HG02981 (cell line): ENCODE measurements at regions not wholly inside any gene's neighbourhood (a gene's known extent, or its start where the extent isn't known, plus 50 kb on each side); places are given as distances from the start of the nearest gene placed in this dataset.
"Not testable (repeated sequence)": the region's sequence is repeated elsewhere in the genome, so short reads cannot be mapped to it uniquely, and the experiment has no call there.

ENCODE experiments used
- ATAC-seq: cut with Tn5 transposase; IDR thresholded peaks from one replicate; pipeline ENCODE4 v1.9.1; 2021; ENCODE audit warnings: mild to moderate bottlenecking, moderate library complexity; ENCODE audit not compliant: unreplicated experiment

GRCh38 chr16:31734265-31734664 is 139.3 kb upstream of the ZNF267 start:
- ATAC-seq = no peak

- not testable (repeated sequence) for ATAC-seq
Measured at GRCh38 chr16:31745098-31745497, 128.5 kb upstream of the ZNF267 start.

GRCh38 chr16:31745900-31746299 is 127.7 kb upstream of the ZNF267 start:
- no peak for ATAC-seq

- ATAC-seq = no peak
Measured at GRCh38 chr16:31754998-31755615, 118.5 kb upstream of the ZNF267 start.

- ATAC-seq = no peak
Measured at GRCh38 chr16:31764103-31764502, 109.5 kb upstream of the ZNF267 start.

GRCh38 chr16:31767267-31767666 is 106.3 kb upstream of the ZNF267 start:
- ATAC-seq = no peak

- ATAC-seq = no peak
Measured at GRCh38 chr16:31780342-31780741, 93.3 kb upstream of the ZNF267 start.

- ATAC-seq = no peak
Measured at GRCh38 chr16:31785126-31785525, 88.5 kb upstream of the ZNF267 start.

- no peak for ATAC-seq
Measured at GRCh38 chr16:31807086-31807485, 66.5 kb upstream of the ZNF267 start.

- ATAC-seq = no peak
Measured at GRCh38 chr16:31810863-31811262, 62.7 kb upstream of the ZNF267 start.

GRCh38 chr16:31816141-31816540 is 57.5 kb upstream of the ZNF267 start:
- not testable (repeated sequence) for ATAC-seq

GRCh38 chr16:31819386-31819785 is 54.2 kb upstream of the ZNF267 start:
- no peak for ATAC-seq

- ATAC-seq = no peak
Measured at GRCh38 chr16:31819948-31820347, 53.7 kb upstream of the ZNF267 start.
